Loucy (cell line): ENCODE measurements at regions not wholly inside any gene's neighbourhood (a gene's known extent, or its start where the extent isn't known, plus 50 kb on each side); places are given as distances from the start of the nearest gene placed in this dataset.

ENCODE experiments used
- H2AFZ ChIP-seq: fragments of 200-600 bp; sonication (generic); 2 replicates; pipeline ENCODE4 v1.6.0; 2016; ENCODE audit warnings: antibody characterized with exemption, mild to moderate bottlenecking, low read length, moderate library complexity
- H3F3A ChIP-seq: fragments of 200-600 bp; 2 replicates; pipeline ENCODE4 v1.6.0; 2016; ENCODE audit warnings: antibody characterized with exemption, low read depth, mild to moderate bottlenecking
- H3K27me3 ChIP-seq: fragments of 200-600 bp; sonication (generic); 2 replicates; pipeline ENCODE4 v1.6.1; 2014; ENCODE audit warnings: low read length, mild to moderate bottlenecking; ENCODE audit not compliant: insufficient read depth, poor library complexity, severe bottlenecking
- H3K36me3 ChIP-seq: fragments of 200-600 bp; sonication (generic); 2 replicates; pipeline ENCODE4 v1.6.1; 2016; ENCODE audit warnings: low read length; ENCODE audit not compliant: insufficient read depth
- H3K4me1 ChIP-seq: fragments of 200-600 bp; sonication (generic); 2 replicates; pipeline ENCODE4 v1.5.1; 2014; ENCODE audit warnings: low read length, mild to moderate bottlenecking; ENCODE audit not compliant: insufficient read depth, poor library complexity, severe bottlenecking
- H3K4me2 ChIP-seq: fragments of 200-600 bp; sonication (generic); 2 replicates; pipeline ENCODE4 v1.6.0; 2014; ENCODE audit warnings: antibody characterized with exemption, low read length, low read depth, mild to moderate bottlenecking; ENCODE audit not compliant: poor library complexity, severe bottlenecking
- H3K4me3 ChIP-seq: fragments of 200-600 bp; sonication (generic); 2 replicates; pipeline ENCODE4 v1.5.1; 2014; ENCODE audit warnings: low read length, mild to moderate bottlenecking, mixed read lengths; ENCODE audit not compliant: poor library complexity, severe bottlenecking
- H3K79me2 ChIP-seq: fragments of 200-600 bp; sonication (generic); 2 replicates; pipeline ENCODE4 v1.6.1; 2014; ENCODE audit warnings: low read length; ENCODE audit not compliant: insufficient read depth
- H3K9ac ChIP-seq: fragments of 200-600 bp; sonication (generic); 2 replicates; pipeline ENCODE4 v1.6.0; 2014; ENCODE audit warnings: mild to moderate bottlenecking, low read depth, low read length, moderate library complexity; ENCODE audit not compliant: poor library complexity, severe bottlenecking
- H3K9me2 ChIP-seq: fragments of 200-600 bp; sonication (generic); replicated peaks from 2 replicates; pipeline ENCODE4 v1.6.1; 2016; ENCODE audit warnings: low read depth, low read length, mixed read lengths
- H3K9me3 ChIP-seq: fragments of 200-600 bp; sonication (generic); 2 replicates; pipeline ENCODE4 v1.6.1; 2014; ENCODE audit warnings: mild to moderate bottlenecking, antibody characterized with exemption, low read length, low read depth; ENCODE audit not compliant: insufficient read depth
- H4K20me1 ChIP-seq: fragments of 200-600 bp; sonication (generic); 2 replicates; pipeline ENCODE4 v1.6.0; 2014; ENCODE audit warnings: antibody characterized with exemption, low read length, mild to moderate bottlenecking; ENCODE audit not compliant: insufficient read depth, poor library complexity, severe bottlenecking
- CTCF ChIP-seq: fragments of 200-600 bp; sonication (generic); conservative IDR thresholded peaks from 2 replicates; pipeline ENCODE4 v1.5.1; 2014; ENCODE audit warnings: mild to moderate bottlenecking, antibody characterized with exemption, low read length
- EZH2phosphoT487 ChIP-seq: fragments of 200-600 bp; IDR thresholded peaks from 2 replicates; pipeline ENCODE4 v1.6.1; 2018; ENCODE audit warnings: antibody characterized with exemption, mild to moderate bottlenecking, moderate library complexity, borderline replicate concordance

- H3K9me3 ChIP-seq, result no peaks in the 10 kb centered on the region
- H3K9ac ChIP-seq, result no peak overlapping the region
- no peaks in the 10 kb centered on the region for H3K9me2 ChIP-seq
- TF ChIP-seq CTCF, result no peak
- TF ChIP-seq EZH2phosphoT487, result no peak
- H3K36me3 ChIP-seq, result no peaks in the 10 kb centered on the region
- H3K4me2 ChIP-seq, result no peak overlapping the region
- no peaks in the 10 kb centered on the region for H3K4me1 ChIP-seq
- H3K27me3 ChIP-seq, result no peaks in the 10 kb centered on the region
- H2AFZ ChIP-seq, result no peak overlapping the region
- H3K79me2 ChIP-seq, result no peaks in the 10 kb centered on the region
- H3F3A ChIP-seq, result no peaks in the 10 kb centered on the region
- no peaks in the 10 kb centered on the region for H4K20me1 ChIP-seq
- no peak overlapping the region for H3K4me3 ChIP-seq
Observed at GRCh38 chr7:145168427-145168826, 332.6 kb upstream of the TPK1 start.

GRCh38 chr7:145156834-145157233 lies 321.0 kb upstream of the TPK1 start:
- Histone ChIP-seq H3K79me2 (no peaks in the 10 kb centered on the region), H3K4me3 (no peak overlapping the region), H4K20me1 (no peaks in the 10 kb centered on the region), H2AFZ (no peak overlapping the region), H3K36me3 (no peaks in the 10 kb centered on the region), H3K4me2 (no peak overlapping the region), H3K9me2 (no peaks in the 10 kb centered on the region), H3K9ac (no peak overlapping the region), H3K27me3 (no peaks in the 10 kb centered on the region), H3K9me3 (no peaks in the 10 kb centered on the region), H3F3A (no peaks in the 10 kb centered on the region), H3K4me1 (no peaks in the 10 kb centered on the region)
- TF ChIP-seq EZH2phosphoT487 (no peak), CTCF (no peak)

GRCh38 chr7:145152589-145152988 lies 316.7 kb upstream of the TPK1 start:
- no peaks in the 10 kb centered on the region for H3K79me2 ChIP-seq
- TF ChIP-seq CTCF (no peak), EZH2phosphoT487 (no peak)

More at GRCh38 chr7:145152589-145152988, 316.7 kb upstream of the TPK1 start:
- H3K36me3 ChIP-seq, result no peaks in the 10 kb centered on the region
- H3K4me2 ChIP-seq, result no peak overlapping the region
- no peak overlapping the region for H3K9ac ChIP-seq
- no peak overlapping the region for H2AFZ ChIP-seq
- H4K20me1 ChIP-seq, result no peaks in the 10 kb centered on the region
- no peaks in the 10 kb centered on the region for H3K9me3 ChIP-seq
- H3K27me3 ChIP-seq, result no peaks in the 10 kb centered on the region
- H3K4me3 ChIP-seq, result no peak overlapping the region
- H3K9me2 ChIP-seq, result no peaks in the 10 kb centered on the region
- no peaks in the 10 kb centered on the region for H3K4me1 ChIP-seq
- H3F3A ChIP-seq, result no peaks in the 10 kb centered on the region
